HFF-Myc (cell line): ENCODE measurements at regions not wholly inside any gene's neighbourhood (a gene's known extent, or its start where the extent isn't known, plus 50 kb on each side); places are given as distances from the start of the nearest gene placed in this dataset.
A peak's percentile ranks its signal among the peaks of the same experiment; 100 is the strongest.

Experiments
- DNase-seq: peaks from one replicate; pipeline ENCODE4 v3.0.0-alpha.2; 2011; ENCODE audit warnings: low read depth; ENCODE audit errors: extremely low read depth
- H3K4me3 ChIP-seq: replicated peaks from 2 replicates; pipeline ENCODE4 v1.5.1; 2011; ENCODE audit warnings: low read depth, mild to moderate bottlenecking, control low read depth, low read length
- CTCF ChIP-seq: IDR thresholded peaks from 2 replicates; pipeline ENCODE4 v1.5.1; 2012; ENCODE audit warnings: mild to moderate bottlenecking, low read depth, low read length, control low read depth; ENCODE audit errors: missing control alignments

DNA sequence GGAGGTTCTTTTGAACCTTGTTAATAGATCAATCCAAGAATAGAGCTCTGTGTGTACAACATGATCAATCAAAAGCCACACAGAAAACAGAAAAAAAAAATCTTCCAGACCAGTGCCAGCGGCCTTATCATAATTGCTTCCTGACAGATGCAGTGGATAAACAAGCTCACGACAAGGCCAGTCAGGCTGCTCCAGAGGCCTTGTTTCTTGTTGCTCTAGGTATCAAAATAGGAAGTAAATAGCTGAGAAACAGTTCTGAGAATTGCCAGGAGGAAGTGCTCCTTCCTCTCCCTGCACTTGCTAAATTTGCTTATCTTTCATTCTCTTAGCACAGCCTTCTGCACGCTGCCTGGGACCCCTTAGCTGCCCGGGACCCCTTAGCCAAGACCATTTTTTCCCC is 199.0 kb upstream of the TARS1 start:
- no peak for DNase-seq
- no peak for TF ChIP-seq CTCF

GRCh38 chr5:33242277-33242676 is 198.5 kb upstream of the TARS1 start:
- TF ChIP-seq CTCF = no peak
- H3K4me3 ChIP-seq = no peak overlapping the region

More for the DNA sequence above, 199.0 kb upstream of the TARS1 start:
- no peak overlapping the region for H3K4me3 ChIP-seq

GRCh38 chr5:33244441-33245150 is 196.2 kb upstream of the TARS1 start:
- no peak for TF ChIP-seq CTCF
- no peak for DNase-seq
- no peak overlapping the region for H3K4me3 ChIP-seq

More at GRCh38 chr5:33242277-33242676, 198.5 kb upstream of the TARS1 start:
- DNase-seq = no peak

DNA sequence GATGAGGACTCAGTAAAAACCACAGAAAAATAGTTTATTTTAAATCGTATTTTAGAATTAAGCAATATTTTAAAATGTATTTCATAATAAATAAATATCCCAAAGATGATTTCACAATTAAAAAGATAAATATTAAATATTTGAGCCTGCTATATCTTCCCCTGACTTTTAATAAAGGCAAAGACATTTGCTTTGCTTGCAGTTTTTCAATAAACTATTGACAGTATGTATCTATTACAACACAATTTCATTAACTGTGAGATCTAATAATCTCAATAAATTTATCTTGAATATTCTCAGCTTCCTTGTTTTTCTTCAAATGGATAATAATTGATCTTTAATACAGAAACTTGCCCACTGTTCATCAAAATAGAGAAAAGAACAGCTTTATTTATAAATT is 186.2 kb upstream of the TARS1 start:
- no peak overlapping the region for H3K4me3 ChIP-seq
- TF ChIP-seq CTCF = no peak
- DNase-seq = no peak

GRCh38 chr5:33257807-33258429 is 182.8 kb upstream of the TARS1 start:
- DNase-seq = peak; percentile 63
- H3K4me3 ChIP-seq = no peak overlapping the region
- no peak for TF ChIP-seq CTCF

GRCh38 chr5:33258553-33258952 is 182.2 kb upstream of the TARS1 start:
- no peak for DNase-seq
- no peak for TF ChIP-seq CTCF
- H3K4me3 ChIP-seq = no peak overlapping the region

GRCh38 chr5:33260098-33260497 is 180.7 kb upstream of the TARS1 start:
- no peak for TF ChIP-seq CTCF
- no peak overlapping the region for H3K4me3 ChIP-seq
- DNase-seq = no peak
